ENCODE measurements at regions not wholly inside any gene's neighbourhood (a gene's known extent, or its start where the extent isn't known, plus 50 kb on each side); places are given as distances from the start of the nearest gene placed in this dataset.

DNA sequence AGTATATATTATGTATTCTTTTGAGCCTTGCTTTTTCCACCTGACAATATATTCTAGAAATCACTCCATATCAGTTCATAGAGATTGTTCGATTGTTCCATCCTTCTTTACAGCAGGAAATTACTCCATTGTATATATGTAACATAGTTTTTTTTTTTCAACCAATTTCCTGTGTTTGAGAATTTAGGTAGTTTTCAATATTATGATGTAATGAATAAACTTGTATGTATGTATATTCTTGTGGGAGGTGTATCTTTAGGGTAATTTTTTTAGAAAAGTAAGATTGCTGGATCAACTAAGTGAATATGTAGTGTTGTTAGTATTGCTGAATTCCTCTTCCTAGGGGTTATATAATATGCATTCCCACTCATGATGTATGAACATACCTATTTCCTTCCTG, 165.9 kb upstream of the PITX1 start:
- DNase-seq (no peak), ATAC-seq (replicated peaks in 1 of 4) (no peak)
- H3K27ac ChIP-seq (ENCODE audit: low read length) = no peak overlapping the region
- Mint-ChIP-seq H3K36me3 (no peaks in the 10 kb centered on the region), H3K9me3 (peaks cover 13 to 22% (median 20%) of the 10 kb centered on the region in 3 donors), H3K27ac (no peak overlapping the region), H3K4me1 (no peaks in the 10 kb centered on the region), H3K4me3 (no peak overlapping the region), H3K27me3 (peaks cover 21 to 24% of the 10 kb centered on the region in 2 donors)
- H3K4me1 ChIP-seq (ENCODE audit: control insufficient read depth in 1 of 2, extremely low read depth in 1 of 2, insufficient read depth in 2 of 2, low read length in 2 of 2) = no peaks in the 10 kb centered on the region
- ChIA-PET POLR2A (no interaction called here), CTCF (no interaction called here)
- WGBS (ENCODE audit: insufficient coverage) = no CpG with 5 or more reads among the region's 1 CpG
- H3K36me3 ChIP-seq (ENCODE audit: control insufficient read depth in 2 of 2, extremely low read depth in 1 of 2, insufficient read depth in 1 of 2, low read length in 1 of 2) = no peaks in the 10 kb centered on the region
- H3K4me3 ChIP-seq (ENCODE audit: control insufficient read depth in 1 of 2, extremely low read depth in 1 of 2, low read length in 1 of 2) = no peak overlapping the region
- H3K27me3 ChIP-seq (replicated peaks in 1 of 2; ENCODE audit: control insufficient read depth in 2 of 2, extremely low read depth in 1 of 2, insufficient read depth in 2 of 2, low read length in 1 of 2) = no peaks in the 10 kb centered on the region
- no peaks in the 10 kb centered on the region for H3K9me3 ChIP-seq

DNA sequence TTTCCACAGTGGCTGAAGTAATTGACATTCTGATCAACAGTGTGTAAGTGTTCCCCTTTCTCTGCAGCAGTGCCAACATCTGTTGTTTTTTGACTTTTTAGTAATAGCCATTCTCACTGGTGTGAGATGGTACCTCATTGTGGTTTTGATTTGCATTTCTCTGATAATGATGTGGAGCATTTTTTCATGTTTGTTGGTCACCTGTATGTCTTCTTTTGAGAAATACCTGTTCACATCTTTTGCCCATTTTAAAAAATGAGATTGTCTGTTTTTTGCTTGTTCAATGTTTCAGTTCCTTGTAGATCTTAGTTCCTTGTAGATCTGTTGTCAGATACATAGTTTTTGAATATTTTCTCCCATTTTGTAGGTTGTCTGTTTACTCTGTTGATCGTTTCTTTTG, 162.5 kb upstream of the PITX1 start:
- no peaks in the 10 kb centered on the region for H3K36me3 ChIP-seq (ENCODE audit: control insufficient read depth in 2 of 2, extremely low read depth in 1 of 2, insufficient read depth in 1 of 2, low read length in 1 of 2)
- no peaks in the 10 kb centered on the region for H3K36me3 Mint-ChIP-seq
- no peak for DNase-seq
- peaks cover 0 to 2% of the 10 kb centered on the region in 2 experiments for H3K4me1 ChIP-seq (ENCODE audit: control insufficient read depth in 1 of 2, extremely low read depth in 1 of 2, insufficient read depth in 2 of 2, low read length in 2 of 2)
- H3K4me3 Mint-ChIP-seq = no peak overlapping the region
- no peak overlapping the region for H3K27ac ChIP-seq (ENCODE audit: low read length)
- H3K27me3 ChIP-seq (replicated peaks in 1 of 2; ENCODE audit: control insufficient read depth in 2 of 2, extremely low read depth in 1 of 2, insufficient read depth in 2 of 2, low read length in 1 of 2) = peaks cover 9 to 15% of the 10 kb centered on the region in 2 experiments
- no peak overlapping the region for H3K4me3 ChIP-seq (ENCODE audit: control insufficient read depth in 1 of 2, extremely low read depth in 1 of 2, low read length in 1 of 2)
- no peaks in the 10 kb centered on the region for H3K9me3 Mint-ChIP-seq
- H3K9me3 ChIP-seq = no peaks in the 10 kb centered on the region
- H3K27ac Mint-ChIP-seq = no peak overlapping the region
- ATAC-seq (replicated peaks in 1 of 4) = no peak
- H3K27me3 Mint-ChIP-seq = peaks cover 19 to 28% of the 10 kb centered on the region in 2 donors
- ChIA-PET POLR2A (no interaction called here), CTCF (interaction anchor here in 1 of 2 donors (0.6 kb wide), 1 partner anchor 292 kb away, joined by 10 read pairs; no protein-coding TSS in a partner anchor)
- peaks cover 0 to 2% (median under 1%) of the 10 kb centered on the region in 3 donors for H3K4me1 Mint-ChIP-seq
- no CpG with 5 or more reads among the region's 1 CpG for whole genome bisulfite sequencing (ENCODE audit: insufficient coverage)

DNA sequence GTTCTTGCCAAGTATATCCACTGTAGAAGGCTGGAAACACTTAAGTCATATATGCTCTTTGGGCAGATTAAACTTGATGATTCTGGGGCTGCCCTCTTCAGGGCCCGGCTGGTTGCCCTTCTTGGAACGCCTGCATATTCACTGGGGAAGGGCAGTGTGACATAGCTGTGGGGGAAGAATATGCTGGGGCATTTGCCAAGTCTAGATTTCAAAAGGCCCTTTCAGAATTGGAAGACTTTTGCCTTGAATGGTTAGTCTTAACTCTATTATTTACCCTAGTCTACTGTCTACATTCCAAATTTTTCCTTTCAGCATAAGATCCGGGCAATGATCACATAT, 161.2 kb upstream of the PITX1 start:
- Histone ChIP-seq H3K27me3 (replicated peaks in 1 of 2; ENCODE audit: control insufficient read depth in 2 of 2, extremely low read depth in 1 of 2, insufficient read depth in 2 of 2, low read length in 1 of 2) (peaks cover 12 to 27% of the 10 kb centered on the region in 2 experiments), H3K4me1 (ENCODE audit: control insufficient read depth in 1 of 2, extremely low read depth in 1 of 2, insufficient read depth in 2 of 2, low read length in 2 of 2) (peaks cover 0 to 9% of the 10 kb centered on the region in 2 experiments), H3K4me3 (ENCODE audit: control insufficient read depth in 1 of 2, extremely low read depth in 1 of 2, low read length in 1 of 2) (no peak overlapping the region), H3K36me3 (ENCODE audit: control insufficient read depth in 2 of 2, extremely low read depth in 1 of 2, insufficient read depth in 1 of 2, low read length in 1 of 2) (no peaks in the 10 kb centered on the region), H3K9me3 (no peaks in the 10 kb centered on the region), H3K27ac (ENCODE audit: low read length) (no peak overlapping the region)
- H3K27ac Mint-ChIP-seq = no peak overlapping the region
- DNase-seq = no peak
- H3K27me3 Mint-ChIP-seq = peaks cover 29 to 35% of the 10 kb centered on the region in 2 donors
- ChIA-PET POLR2A (no interaction called here), CTCF (no interaction called here)
- no peak for ATAC-seq (replicated peaks in 1 of 4)
- no peaks in the 10 kb centered on the region for H3K9me3 Mint-ChIP-seq
- peaks cover 0 to 9% (median 3%) of the 10 kb centered on the region in 3 donors for H3K4me1 Mint-ChIP-seq
- H3K4me3 Mint-ChIP-seq = no peak overlapping the region
- 100% methylated on average over 1 of the region's 3 CpGs for WGBS (ENCODE audit: insufficient coverage)
- H3K36me3 Mint-ChIP-seq = no peaks in the 10 kb centered on the region

DNA sequence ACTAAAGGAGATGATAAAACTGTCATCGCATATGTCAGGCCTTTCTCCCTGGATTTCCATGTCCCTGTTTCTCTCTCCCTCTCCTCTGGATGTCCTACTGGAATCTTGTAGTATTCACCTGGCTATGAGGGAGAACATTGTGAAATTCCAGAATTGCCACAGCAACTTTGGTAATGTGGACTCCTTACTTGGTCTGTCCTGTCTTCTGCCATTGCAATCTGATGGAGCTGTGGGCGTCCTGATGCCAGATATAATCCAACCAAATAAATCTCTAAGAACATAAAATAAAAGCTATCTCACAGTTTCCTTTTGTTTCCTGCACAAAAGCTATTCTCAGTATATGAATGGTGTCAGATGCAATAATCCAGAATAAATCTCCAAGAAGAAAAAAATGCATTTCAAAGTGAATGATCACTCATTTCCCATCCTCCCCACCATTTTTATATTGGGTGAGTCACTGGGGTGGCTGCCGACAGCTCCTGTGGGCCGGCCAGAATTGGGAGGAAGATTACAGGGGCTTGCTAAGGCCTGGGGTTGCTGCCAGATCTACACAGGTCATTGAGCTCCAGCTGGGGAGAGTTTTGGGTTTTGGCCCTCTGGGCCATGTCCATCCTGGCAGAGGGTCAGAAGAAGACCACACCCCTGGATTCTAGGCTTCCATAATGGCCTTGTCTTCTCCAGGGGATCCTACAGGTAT, 160.7 kb upstream of the PITX1 start:
- DNase-seq (no peak), ATAC-seq (replicated peaks in 1 of 4) (no peak)
- H3K4me3 Mint-ChIP-seq = no peak overlapping the region
- no peaks in the 10 kb centered on the region for H3K9me3 Mint-ChIP-seq
- Histone ChIP-seq H3K27me3 (replicated peaks in 1 of 2; ENCODE audit: control insufficient read depth in 2 of 2, extremely low read depth in 1 of 2, insufficient read depth in 2 of 2, low read length in 1 of 2) (peaks cover 12 to 28% of the 10 kb centered on the region in 2 experiments), H3K36me3 (ENCODE audit: control insufficient read depth in 2 of 2, extremely low read depth in 1 of 2, insufficient read depth in 1 of 2, low read length in 1 of 2) (no peaks in the 10 kb centered on the region), H3K9me3 (no peaks in the 10 kb centered on the region), H3K4me3 (ENCODE audit: control insufficient read depth in 1 of 2, extremely low read depth in 1 of 2, low read length in 1 of 2) (no peak overlapping the region), H3K4me1 (ENCODE audit: control insufficient read depth in 1 of 2, extremely low read depth in 1 of 2, insufficient read depth in 2 of 2, low read length in 2 of 2) (peaks cover 0 to 9% of the 10 kb centered on the region in 2 experiments), H3K27ac (ENCODE audit: low read length) (no peak overlapping the region)
- POLR2A ChIA-PET = no interaction called here
- peaks cover 31 to 32% of the 10 kb centered on the region in 2 donors for H3K27me3 Mint-ChIP-seq
- H3K36me3 Mint-ChIP-seq = no peaks in the 10 kb centered on the region
- CTCF ChIA-PET = no interaction called here
- no peak overlapping the region for H3K27ac Mint-ChIP-seq
- WGBS (ENCODE audit: insufficient coverage) = 83% methylated on average over 1 of the region's 4 CpGs
- peaks cover 0 to 9% (median 3%) of the 10 kb centered on the region in 3 donors for H3K4me1 Mint-ChIP-seq

DNA sequence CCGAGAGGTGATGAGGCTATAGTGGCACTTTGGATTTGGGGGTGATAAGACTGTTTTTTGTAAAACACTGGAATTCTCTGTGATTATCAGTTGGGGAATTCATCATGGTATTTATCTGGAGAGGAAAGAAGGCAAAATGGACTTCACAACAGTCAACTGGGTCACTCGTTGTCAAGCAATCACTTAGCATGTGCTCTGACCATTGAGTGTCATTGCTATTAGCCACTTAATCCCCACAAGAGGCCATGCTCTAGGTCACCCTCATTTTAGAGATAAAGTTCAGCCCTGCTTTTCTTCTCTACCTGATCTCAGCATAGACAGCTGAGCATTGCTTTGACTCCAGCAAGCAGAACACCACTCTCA, 160.1 kb upstream of the PITX1 start:
- peaks cover 0 to 9% of the 10 kb centered on the region in 2 experiments for H3K4me1 ChIP-seq (ENCODE audit: control insufficient read depth in 1 of 2, extremely low read depth in 1 of 2, insufficient read depth in 2 of 2, low read length in 2 of 2)
- Mint-ChIP-seq H3K4me1 (peaks cover 0 to 9% (median 3%) of the 10 kb centered on the region in 3 donors), H3K4me3 (no peak overlapping the region), H3K9me3 (no peaks in the 10 kb centered on the region), H3K36me3 (no peaks in the 10 kb centered on the region), H3K27me3 (peaks cover 32 to 34% of the 10 kb centered on the region in 2 donors), H3K27ac (no peak overlapping the region)
- H3K9me3 ChIP-seq = no peaks in the 10 kb centered on the region
- CTCF ChIA-PET = no interaction called here
- DNase-seq (no peak), ATAC-seq (replicated peaks in 1 of 4) (no peak)
- POLR2A ChIA-PET = no interaction called here
- H3K36me3 ChIP-seq (ENCODE audit: control insufficient read depth in 2 of 2, extremely low read depth in 1 of 2, insufficient read depth in 1 of 2, low read length in 1 of 2) = no peaks in the 10 kb centered on the region
- no peak overlapping the region for H3K4me3 ChIP-seq (ENCODE audit: control insufficient read depth in 1 of 2, extremely low read depth in 1 of 2, low read length in 1 of 2)
- WGBS (ENCODE audit: insufficient coverage) = 100% methylated on average over 1 of the region's 2 CpGs
- H3K27ac ChIP-seq (ENCODE audit: low read length) = no peak overlapping the region
- peaks cover 12 to 28% of the 10 kb centered on the region in 2 experiments for H3K27me3 ChIP-seq (replicated peaks in 1 of 2; ENCODE audit: control insufficient read depth in 2 of 2, extremely low read depth in 1 of 2, insufficient read depth in 2 of 2, low read length in 1 of 2)

DNA sequence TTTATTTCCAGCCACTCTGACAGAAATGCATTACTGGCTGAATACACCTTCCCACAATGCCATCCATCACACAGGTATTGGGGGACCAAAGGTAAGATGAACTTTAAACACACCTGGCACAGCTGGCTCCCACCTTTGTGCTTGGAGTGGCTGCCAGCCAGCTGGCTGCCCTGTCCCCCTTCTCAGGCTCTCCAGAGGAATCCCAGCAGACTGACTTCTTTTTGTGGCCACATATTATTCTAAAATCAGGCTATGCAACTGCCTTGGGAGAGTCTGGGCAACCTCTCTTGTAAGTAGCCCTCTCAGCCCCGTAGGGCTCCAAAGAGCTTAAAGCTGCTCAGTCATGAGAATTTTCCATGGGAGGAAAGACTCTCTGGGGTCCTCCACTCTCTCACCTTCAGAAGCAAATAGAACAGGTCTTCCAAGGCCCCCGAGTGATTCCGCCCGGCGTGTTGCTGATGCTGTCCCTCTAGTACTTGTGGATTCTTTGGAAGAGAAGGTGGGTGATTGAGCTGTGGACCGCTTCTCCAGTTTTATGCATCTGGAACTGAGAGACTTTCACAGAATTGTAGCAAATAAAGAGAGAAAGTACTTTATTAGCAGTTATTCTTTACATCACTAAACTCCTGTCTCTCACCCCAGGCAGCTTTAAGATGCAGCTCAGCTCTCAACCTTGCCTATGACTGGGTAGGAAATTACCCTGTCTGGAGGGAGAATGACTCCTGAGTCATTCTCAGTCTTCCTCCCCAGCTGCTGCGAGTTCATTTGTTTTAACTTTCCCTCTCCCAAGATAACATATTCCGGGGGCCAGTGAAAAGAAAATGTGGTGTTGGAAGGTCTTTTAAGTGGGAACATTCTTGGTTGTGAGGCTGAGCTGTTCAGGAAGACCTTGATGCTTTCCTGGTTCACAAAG, 159.4 kb upstream of the PITX1 start:
- Mint-ChIP-seq H3K36me3 (no peaks in the 10 kb centered on the region), H3K4me1 (peaks cover 0 to 9% (median 3%) of the 10 kb centered on the region in 3 donors), H3K4me3 (no peak overlapping the region), H3K27ac (no peak overlapping the region), H3K27me3 (peaks cover 28 to 36% of the 10 kb centered on the region in 2 donors), H3K9me3 (no peaks in the 10 kb centered on the region)
- no peak overlapping the region for H3K4me3 ChIP-seq (ENCODE audit: control insufficient read depth in 1 of 2, extremely low read depth in 1 of 2, low read length in 1 of 2)
- H3K4me1 ChIP-seq (ENCODE audit: control insufficient read depth in 1 of 2, extremely low read depth in 1 of 2, insufficient read depth in 2 of 2, low read length in 2 of 2) = peaks cover 0 to 9% of the 10 kb centered on the region in 2 experiments
- no peaks in the 10 kb centered on the region for H3K36me3 ChIP-seq (ENCODE audit: control insufficient read depth in 2 of 2, extremely low read depth in 1 of 2, insufficient read depth in 1 of 2, low read length in 1 of 2)
- ChIA-PET CTCF (interaction anchor here (0.6 to 0.7 kb wide), 2 partner anchors 11 to 12 kb away, joined by 3 to 4 read pairs; no protein-coding TSS in a partner anchor), POLR2A (no interaction called here)
- WGBS (ENCODE audit: insufficient coverage) = no CpG with 5 or more reads among the region's 8 CpGs
- DNase-seq (no peak), ATAC-seq (replicated peaks in 1 of 4) (no peak)
- H3K9me3 ChIP-seq = no peaks in the 10 kb centered on the region
- no peak overlapping the region for H3K27ac ChIP-seq (ENCODE audit: low read length)
- H3K27me3 ChIP-seq (replicated peaks in 1 of 2; ENCODE audit: control insufficient read depth in 2 of 2, extremely low read depth in 1 of 2, insufficient read depth in 2 of 2, low read length in 1 of 2) = peaks cover 12 to 28% of the 10 kb centered on the region in 2 experiments
